HEK293 (cell line): ENCODE measurements at regions not wholly inside any gene's neighbourhood (a gene's known extent, or its start where the extent isn't known, plus 50 kb on each side); places are given as distances from the start of the nearest gene placed in this dataset.

Experiments
- CTCF ChIA-PET: fragments of 350-600 bp; formaldehyde crosslinking; extraction: SDS; loops from one replicate; lab custom pipeline; 2021; ENCODE audit warnings: antibody characterized with exemption; lab: Yijun Ruan, JAX
- POLR2A ChIA-PET: fragments of 300-600 bp; formaldehyde crosslinking; extraction: SDS; loops from one replicate; lab custom pipeline; 2020; ENCODE audit warnings: antibody characterized with exemption, inconsistent platforms; lab: Yijun Ruan, JAX
- H3K27ac ChIP-seq: fragments of 200-500 bp; sonication (Bioruptor generic); 2 replicates; pipeline ENCODE4 v1.5.1; 2014; ENCODE audit warnings: low read depth, low read length, control low read depth, inconsistent platforms; ENCODE audit errors: extremely low read depth
- H3K36me3 ChIP-seq, 2 experiments: fragments of 200-500 bp in 1 of 2; sonication (Bioruptor generic) in 1 of 2; 1 replicate in 1 of 2; 2 replicates in 1 of 2; pipeline ENCODE4 v1.5.1; 2014 to 2017; ENCODE audit warnings: inconsistent platforms in 2 of 2, low read length in 2 of 2; ENCODE audit not compliant: control insufficient read depth in 2 of 2, insufficient read depth in 1 of 2
- H3K4me1 ChIP-seq: fragments of 200-500 bp; sonication (Bioruptor generic); 2 replicates; pipeline ENCODE4 v1.5.1; 2014; ENCODE audit warnings: mild to moderate bottlenecking, low read length, inconsistent platforms; ENCODE audit not compliant: control insufficient read depth, insufficient read depth
- H3K4me3 ChIP-seq: 2 replicates; pipeline ENCODE4 v1.5.1; 2011; ENCODE audit warnings: low read depth, mild to moderate bottlenecking, control low read depth, low read length, moderate library complexity
- H3K9me3 ChIP-seq: fragments of 200-500 bp; sonication (Bioruptor generic); 2 replicates; pipeline ENCODE4 v1.5.1; 2014; ENCODE audit warnings: low read depth, low read length, inconsistent platforms; ENCODE audit not compliant: control insufficient read depth, insufficient read depth
- BCL11A ChIP-seq: fragments of 450-650 bp; formaldehyde crosslinking; IDR thresholded peaks from 2 replicates; pipeline ENCODE4 v1.5.1; 2016; ENCODE audit warnings: low read depth, missing biosample characterization, missing genetic modification characterization
- GLI4 ChIP-seq: fragments of 450-650 bp; formaldehyde crosslinking; IDR thresholded peaks from 2 replicates; pipeline ENCODE4 v1.5.1; 2016; ENCODE audit warnings: missing biosample characterization, missing genetic modification characterization
- GLIS2 ChIP-seq: fragments of 450-650 bp; formaldehyde crosslinking; IDR thresholded peaks from 2 replicates; pipeline ENCODE4 v1.5.1; 2016; ENCODE audit warnings: missing biosample characterization, missing genetic modification characterization
- MEIS1 ChIP-seq: sonication (generic); formaldehyde crosslinking; IDR thresholded peaks from 2 replicates; pipeline ENCODE4 v1.8.1; 2022; ENCODE audit warnings: missing genetic modification reagents, mild to moderate bottlenecking, borderline replicate concordance
- SP3 ChIP-seq: fragments of 450-650 bp; formaldehyde crosslinking; IDR thresholded peaks from 2 replicates; pipeline ENCODE4 v1.5.1; 2016; ENCODE audit warnings: missing biosample characterization, missing genetic modification characterization
- TCF7L2 ChIP-seq: IDR thresholded peaks from 2 replicates; pipeline ENCODE4 v1.6.1; 2011; ENCODE audit warnings: low read depth, mild to moderate bottlenecking, inconsistent platforms, low read length, moderate library complexity, borderline replicate concordance
- ZNF146 ChIP-seq: fragments of 450-650 bp; formaldehyde crosslinking; IDR thresholded peaks from 2 replicates; pipeline ENCODE4 v1.5.1; 2016; ENCODE audit warnings: missing biosample characterization, missing genetic modification characterization
- ZNF214 ChIP-seq: fragments of 450-650 bp; formaldehyde crosslinking; IDR thresholded peaks from 2 replicates; pipeline ENCODE4 v1.5.1; 2017; ENCODE audit warnings: missing biosample characterization, mild to moderate bottlenecking, missing genetic modification characterization, borderline replicate concordance
- ZNF248 ChIP-seq: fragments of 450-650 bp; formaldehyde crosslinking; IDR thresholded peaks from 2 replicates; pipeline ENCODE4 v1.5.1; 2017; ENCODE audit warnings: missing biosample characterization, missing genetic modification characterization
- ZNF426 ChIP-seq: fragments of 450-650 bp; formaldehyde crosslinking; IDR thresholded peaks from 2 replicates; pipeline ENCODE4 v1.5.1; 2017; ENCODE audit warnings: missing biosample characterization, missing genetic modification characterization, mild to moderate bottlenecking, inconsistent platforms, moderate library complexity
- ZNF501 ChIP-seq: fragments of 450-650 bp; formaldehyde crosslinking; IDR thresholded peaks from 2 replicates; pipeline ENCODE4 v1.5.1; 2016; ENCODE audit warnings: missing biosample characterization, missing genetic modification characterization
- ZNF513 ChIP-seq: fragments of 450-650 bp; IDR thresholded peaks from 2 replicates; pipeline ENCODE4 v1.5.1; 2018; ENCODE audit warnings: missing biosample characterization, missing genetic modification characterization
- ZNF561 ChIP-seq: fragments of 450-650 bp; IDR thresholded peaks from 2 replicates; pipeline ENCODE4 v1.5.1; 2018; ENCODE audit warnings: missing biosample characterization, missing genetic modification characterization, borderline replicate concordance
- ZNF571 ChIP-seq: fragments of 450-650 bp; formaldehyde crosslinking; IDR thresholded peaks from 2 replicates; pipeline ENCODE4 v1.5.0; 2017; ENCODE audit warnings: missing biosample characterization, missing genetic modification characterization
- ZNF596 ChIP-seq: fragments of 450-650 bp; IDR thresholded peaks from 2 replicates; pipeline ENCODE4 v1.5.0; 2018; ENCODE audit warnings: missing biosample characterization, mild to moderate bottlenecking, missing genetic modification characterization, moderate library complexity
- ZNF707 ChIP-seq: fragments of 450-650 bp; formaldehyde crosslinking; IDR thresholded peaks from 2 replicates; pipeline ENCODE4 v1.5.1; 2016; ENCODE audit warnings: missing biosample characterization, missing genetic modification characterization
- ZNF76 ChIP-seq: fragments of 450-650 bp; formaldehyde crosslinking; IDR thresholded peaks from 2 replicates; pipeline ENCODE4; 2016; ENCODE audit warnings: low read depth, missing biosample characterization, missing genetic modification characterization, borderline replicate concordance
- ZNF785 ChIP-seq: fragments of 450-650 bp; formaldehyde crosslinking; IDR thresholded peaks from 2 replicates; pipeline ENCODE4 v1.5.1; 2016; ENCODE audit warnings: missing biosample characterization, missing genetic modification characterization
- ZNF837 ChIP-seq: fragments of 450-650 bp; formaldehyde crosslinking; IDR thresholded peaks from 2 replicates; pipeline ENCODE4 v1.5.1; 2016; ENCODE audit warnings: missing biosample characterization, missing genetic modification characterization
- ZNF843 ChIP-seq: fragments of 450-650 bp; formaldehyde crosslinking; IDR thresholded peaks from 2 replicates; pipeline ENCODE4 v1.5.1; 2016; ENCODE audit warnings: missing biosample characterization, missing genetic modification characterization
- ZXDB ChIP-seq: fragments of 450-650 bp; formaldehyde crosslinking; IDR thresholded peaks from 2 replicates; pipeline ENCODE4 v1.5.1; 2016; ENCODE audit warnings: missing biosample characterization, missing genetic modification characterization
- TF ChIP-seq, protein P1 (sequence below): fragments of 450-650 bp; formaldehyde crosslinking; IDR thresholded peaks from 2 replicates; pipeline ENCODE4 v1.5.1; 2016; ENCODE audit warnings: missing biosample characterization, missing genetic modification characterization
- TF ChIP-seq, protein P2 (sequence below): fragments of 450-650 bp; formaldehyde crosslinking; IDR thresholded peaks from 2 replicates; pipeline ENCODE4 v1.5.1; 2016; ENCODE audit warnings: missing biosample characterization, missing genetic modification characterization

DNA sequence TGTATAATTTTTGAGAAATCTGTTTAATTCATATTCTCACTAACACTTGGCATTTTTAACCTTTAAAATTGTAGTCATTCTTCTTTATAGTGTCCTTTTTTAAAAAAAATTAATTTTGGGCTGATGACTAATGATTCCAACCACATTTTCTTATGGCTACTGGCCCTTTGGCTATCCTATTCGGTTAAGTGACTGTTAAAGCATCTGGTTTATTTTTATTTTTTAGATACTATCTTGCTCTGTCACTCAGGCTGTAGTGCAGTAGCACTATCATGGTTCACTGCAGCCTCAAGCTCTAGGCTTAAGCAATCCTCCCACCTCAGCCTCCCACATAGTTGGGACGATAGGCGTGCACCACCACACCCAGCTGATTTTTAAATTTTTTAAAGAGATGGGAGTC lies 723.2 kb upstream of the CXADR start:
- ChIA-PET CTCF (no interaction called here), POLR2A (no interaction called here)
- TF ChIP-seq ZNF837 (tag by site-specific recombination): no peak
- TF ChIP-seq MEIS1 (CRISPR knock-in tag): no peak
- no peak for TF ChIP-seq GLI4 (tag by site-specific recombination)
- no peak for TF ChIP-seq ZNF426 (tag by site-specific recombination)
- no peak for TF ChIP-seq ZNF501 (tag by site-specific recombination)
- no peak for TF ChIP-seq ZNF785 (tag by site-specific recombination)
- TF ChIP-seq ZNF76 (tag by site-specific recombination): no peak
- TF ChIP-seq, protein P1, sequence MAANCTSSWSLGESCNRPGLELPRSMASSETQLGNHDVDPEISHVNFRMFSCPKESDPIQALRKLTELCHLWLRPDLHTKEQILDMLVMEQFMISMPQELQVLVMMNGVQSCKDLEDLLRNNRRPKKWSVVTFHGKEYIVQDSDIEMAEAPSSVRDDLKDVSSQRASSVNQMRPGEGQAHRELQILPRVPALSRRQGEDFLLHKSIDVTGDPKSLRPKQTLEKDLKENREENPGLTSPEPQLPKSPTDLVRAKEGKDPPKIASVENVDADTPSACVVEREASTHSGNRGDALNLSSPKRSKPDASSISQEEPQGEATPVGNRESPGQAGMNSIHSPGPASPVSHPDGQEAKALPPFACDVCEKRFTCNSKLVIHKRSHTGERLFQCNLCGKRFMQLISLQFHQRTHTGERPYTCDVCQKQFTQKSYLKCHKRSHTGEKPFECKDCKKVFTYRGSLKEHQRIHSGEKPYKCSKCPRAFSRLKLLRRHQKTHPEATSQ: no peak
- H3K4me3 ChIP-seq: no peak overlapping the region
- H3K4me1 ChIP-seq: no peaks in the 10 kb centered on the region
- H3K36me3 ChIP-seq: no peaks in the 10 kb centered on the region
- H3K27ac ChIP-seq: no peak overlapping the region
- no peaks in the 10 kb centered on the region for H3K9me3 ChIP-seq

GRCh38 chr21:16792101-16792500 lies 720.7 kb upstream of the CXADR start:
- Histone ChIP-seq H3K9me3 (no peaks in the 10 kb centered on the region), H3K4me3 (no peak overlapping the region), H3K4me1 (no peaks in the 10 kb centered on the region), H3K36me3 (no peaks in the 10 kb centered on the region), H3K27ac (no peak overlapping the region)
- CTCF ChIA-PET: interaction anchor here (0.6 kb wide), 1 partner anchor 482 kb away, joined by 3 read pairs; no protein-coding TSS in a partner anchor
- TF ChIP-seq GLI4 (tag by site-specific recombination) (no peak), ZNF561 (tag by site-specific recombination) (no peak), ZNF513 (tag by site-specific recombination) (no peak), ZNF248 (tag by site-specific recombination) (no peak), GLIS2 (tag by site-specific recombination) (no peak), SP3 (tag by site-specific recombination) (no peak), TCF7L2 (no peak), ZNF214 (tag by site-specific recombination) (no peak), ZNF146 (tag by site-specific recombination) (no peak), ZNF843 (tag by site-specific recombination) (no peak), ZNF596 (no peak), ZNF571 (tag by site-specific recombination) (no peak), BCL11A (tag by site-specific recombination) (no peak), ZNF707 (tag by site-specific recombination) (no peak), ZXDB (tag by site-specific recombination) (no peak)
- TF ChIP-seq, protein P2, sequence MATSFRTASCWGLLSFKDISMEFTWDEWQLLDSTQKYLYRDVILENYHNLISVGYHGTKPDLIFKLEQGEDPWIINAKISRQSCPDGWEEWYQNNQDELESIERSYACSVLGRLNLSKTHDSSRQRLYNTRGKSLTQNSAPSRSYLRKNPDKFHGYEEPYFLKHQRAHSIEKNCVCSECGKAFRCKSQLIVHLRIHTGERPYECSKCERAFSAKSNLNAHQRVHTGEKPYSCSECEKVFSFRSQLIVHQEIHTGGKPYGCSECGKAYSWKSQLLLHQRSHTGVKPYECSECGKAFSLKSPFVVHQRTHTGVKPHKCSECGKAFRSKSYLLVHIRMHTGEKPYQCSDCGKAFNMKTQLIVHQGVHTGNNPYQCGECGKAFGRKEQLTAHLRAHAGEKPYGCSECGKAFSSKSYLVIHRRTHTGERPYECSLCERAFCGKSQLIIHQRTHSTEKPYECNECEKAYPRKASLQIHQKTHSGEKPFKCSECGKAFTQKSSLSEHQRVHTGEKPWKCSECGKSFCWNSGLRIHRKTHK (tag by site-specific recombination): no peak
- POLR2A ChIA-PET: no interaction called here
